A549 (cell line): ENCODE measurements at regions not wholly inside any gene's neighbourhood (a gene's known extent, or its start where the extent isn't known, plus 50 kb on each side); places are given as distances from the start of the nearest gene placed in this dataset.

Experiments used
- ATAC-seq, 2 experiments: fragments of 200-7000 bp in 1 of 2; fragments of >200 bp in 1 of 2; cut with Nextera tagmentation in 1 of 2; cut with Tn5 transposase in 1 of 2; 3 replicates each; pipeline versions ENCODE4 v1.8.0 to v1.9.1; 2018 to 2020; ENCODE audit warnings: mild to moderate bottlenecking in 1 of 2, moderate library complexity in 1 of 2
- CTCF ChIA-PET: fragments of 300-600 bp; sonication (Branson Sonifier 250); formaldehyde crosslinking; extraction: SDS; loops from one replicate; lab custom pipeline; 2021; ENCODE audit warnings: antibody characterized with exemption, inconsistent platforms; lab: Yijun Ruan, JAX
- POLR2A ChIA-PET: fragments of 350-600 bp; formaldehyde crosslinking; extraction: SDS; loops from one replicate; lab custom pipeline; 2021; ENCODE audit warnings: antibody characterized with exemption, inconsistent platforms; lab: Yijun Ruan, JAX
- DNase-seq, 2 experiments: peaks; one replicate each; pipeline versions ENCODE4 v3.0.0 to v3.0.0-alpha.2; 2011 to 2016; ENCODE audit warnings: low read depth in 1 of 2, low spot score in 1 of 2
- FAIRE-seq: peaks from 2 replicates; lab custom pipeline; 2011; peaks lifted over from hg19 to GRCh38; lab: Jason Lieb, UNC
- H3K27ac ChIP-seq, 2 experiments: fragments of >200 bp; sonication (Bioruptor Twin); formaldehyde crosslinking; 3 replicates each; pipeline ENCODE4 v1.5.1; 2016 to 2017
- H3K4me1 ChIP-seq: fragments of >200 bp; sonication (Bioruptor Twin); formaldehyde crosslinking; 3 replicates; pipeline ENCODE4 v1.6.1; 2016
- H3K4me2 ChIP-seq: fragments of >200 bp; sonication (Bioruptor Twin); formaldehyde crosslinking; 3 replicates; pipeline ENCODE4 v1.6.1; 2016
- H3K4me3 ChIP-seq: fragments of >200 bp; sonication (Bioruptor Twin); formaldehyde crosslinking; 3 replicates; pipeline ENCODE4 v1.5.1; 2016
- H3K9me3 ChIP-seq: fragments of >200 bp; sonication (Bioruptor Twin); formaldehyde crosslinking; 3 replicates; pipeline ENCODE4 v1.6.1; 2016
- ATOH8 ChIP-seq: fragments of 250-450 bp; sonication (Bioruptor Pico); IDR thresholded peaks from 2 replicates; pipeline ENCODE4 v1.5.0; 2020; ENCODE audit warnings: low read depth, mild to moderate bottlenecking, moderate library complexity
- CHD2 ChIP-seq: fragments of 150-350 bp; IDR thresholded peaks from 2 replicates; pipeline ENCODE4 v1.6.1; 2014; ENCODE audit warnings: low read length; ENCODE audit not compliant: partially characterized antibody
- ELK1 ChIP-seq: fragments of 150-350 bp; IDR thresholded peaks from 2 replicates; pipeline ENCODE4 v1.6.1; 2014; ENCODE audit warnings: low read depth, mild to moderate bottlenecking, low read length
- EP300 ChIP-seq, 2 experiments: fragments of >200 bp; sonication (Bioruptor Twin); formaldehyde crosslinking; IDR thresholded peaks; 2 replicates in 1 of 2; 3 replicates in 1 of 2; pipeline ENCODE4 v1.6.1; 2016 to 2017
- FOSL2 ChIP-seq, 2 experiments: fragments of 450-650 bp in 1 of 2; fragments of >200 bp in 1 of 2; sonication (Bioruptor Twin) in 1 of 2; formaldehyde crosslinking; IDR thresholded peaks; 2 replicates each; pipeline versions ENCODE4 v1.5.0 to v1.6.1; 2016 to 2020; ENCODE audit warnings: mild to moderate bottlenecking in 1 of 2, moderate library complexity in 1 of 2
- FOXS1 ChIP-seq: fragments of 250-450 bp; sonication (Bioruptor Pico); IDR thresholded peaks from 2 replicates; pipeline ENCODE4 v1.5.0; 2020; ENCODE audit warnings: mild to moderate bottlenecking, moderate library complexity
- HDAC2 ChIP-seq: fragments of 200-600 bp; sonication (generic); IDR thresholded peaks from 2 replicates; pipeline ENCODE4 v1.6.1; 2016
- JUNB ChIP-seq: fragments of >200 bp; sonication (Bioruptor Twin); formaldehyde crosslinking; IDR thresholded peaks from 2 replicates; pipeline ENCODE4 v1.6.1; 2016
- KDM5A ChIP-seq: fragments of 200-600 bp; sonication (generic); IDR thresholded peaks from 2 replicates; pipeline ENCODE4 v1.6.1; 2016; ENCODE audit warnings: antibody characterized with exemption, mild to moderate bottlenecking
- MYC ChIP-seq: IDR thresholded peaks from 2 replicates; pipeline ENCODE4 v1.6.1; 2012; ENCODE audit warnings: mild to moderate bottlenecking, inconsistent platforms, low read length, improper control_type of control experiment, borderline replicate concordance
- NR3C1 ChIP-seq: fragments of >200 bp; sonication (Bioruptor Twin); formaldehyde crosslinking; IDR thresholded peaks from 3 replicates; pipeline ENCODE4 v1.6.1; 2017
- PHF8 ChIP-seq: fragments of 200-600 bp; sonication (generic); IDR thresholded peaks from 2 replicates; pipeline ENCODE4 v1.6.1; 2016; ENCODE audit warnings: low read depth, mild to moderate bottlenecking, antibody characterized with exemption, moderate library complexity, borderline replicate concordance
- POLR2A ChIP-seq: IDR thresholded peaks from 2 replicates; pipeline ENCODE4 v1.6.1; 2012; ENCODE audit warnings: mild to moderate bottlenecking, low read length
- POLR2AphosphoS2 ChIP-seq: conservative IDR thresholded peaks from 2 replicates; pipeline ENCODE4 v1.6.1; 2012; ENCODE audit warnings: low read length, improper control_type of control experiment, inconsistent platforms
- RARB ChIP-seq: fragments of 250-450 bp; sonication (Bioruptor Pico); IDR thresholded peaks from 2 replicates; pipeline ENCODE4 v1.8.0; 2021; ENCODE audit warnings: mild to moderate bottlenecking, moderate library complexity
- RCOR1 ChIP-seq: fragments of 150-350 bp; IDR thresholded peaks from 2 replicates; pipeline ENCODE4 v1.6.1; 2014; ENCODE audit warnings: antibody characterized with exemption, low read length, low read depth
- ZFP36 ChIP-seq: fragments of 450-650 bp; IDR thresholded peaks from 2 replicates; pipeline ENCODE4 v1.6.1; 2014; ENCODE audit warnings: borderline replicate concordance; ENCODE audit not compliant: partially characterized antibody
- WGBS: methylation state at CpG from one replicate; pipeline ENCODE4 v1.1.6; 2017; ENCODE audit errors: missing lambda C conversion rate; 5-methylcytosine and 5-hydroxymethylcytosine counted together
- TF ChIP-seq, protein P1 (sequence below): fragments of 200-600 bp; sonication (generic); IDR thresholded peaks from 2 replicates; pipeline ENCODE4 v1.6.1; 2016; ENCODE audit warnings: antibody characterized with exemption, mild to moderate bottlenecking, moderate library complexity
- TF ChIP-seq, protein P2 (sequence below): fragments of >200 bp; sonication (Bioruptor Twin); formaldehyde crosslinking; IDR thresholded peaks from 2 replicates; pipeline ENCODE4 v1.6.1; 2016
- TF ChIP-seq, protein P3 (sequence below): IDR thresholded peaks from 2 replicates; pipeline ENCODE4 v1.6.1; 2012
- TF ChIP-seq, protein P4 (sequence below): fragments of 450-650 bp; IDR thresholded peaks from 2 replicates; pipeline ENCODE4 v1.6.1; 2014; ENCODE audit warnings: antibody characterized with exemption

DNA sequence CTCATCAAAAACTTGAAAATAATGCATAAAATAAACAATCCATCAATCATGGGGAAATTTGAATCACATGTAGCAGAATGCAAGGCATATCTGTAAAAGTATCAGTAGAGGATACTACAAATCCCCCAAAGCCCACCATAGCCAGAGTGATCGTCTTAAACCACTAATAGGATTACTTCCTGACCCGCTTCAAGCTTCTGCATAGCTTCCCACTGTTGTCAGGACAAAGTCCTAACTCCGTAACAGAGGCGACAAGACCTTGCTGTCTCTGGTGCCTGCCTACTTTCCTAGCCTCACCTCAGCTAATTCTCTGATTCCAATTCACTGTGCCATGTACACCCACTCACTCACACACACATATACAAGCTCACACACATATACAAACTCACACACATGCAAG lies 161.2 kb upstream of the NFIA start:
- POLR2A ChIA-PET: no interaction called here
- H3K4me2 ChIP-seq: no peak overlapping the region
- TF ChIP-seq ATOH8 (CRISPR knock-in tag) (no peak), RARB (CRISPR knock-in tag) (no peak), MYC (no peak), ZFP36 (no peak), EP300 (IDR thresholded peaks at IDR 0.05) (no peak), FOSL2 (IDR thresholded peaks at IDR 0.05) (no peak), FOSL2 (CRISPR knock-in tag; IDR thresholded peaks at IDR 0.05) (no peak), CHD2 (no peak), RCOR1 (no peak), ELK1 (no peak), NR3C1 (no peak), KDM5A (no peak), FOXS1 (CRISPR knock-in tag) (no peak), POLR2AphosphoS2 (no peak), POLR2A (no peak), HDAC2 (no peak)
- TF ChIP-seq, protein P1, sequence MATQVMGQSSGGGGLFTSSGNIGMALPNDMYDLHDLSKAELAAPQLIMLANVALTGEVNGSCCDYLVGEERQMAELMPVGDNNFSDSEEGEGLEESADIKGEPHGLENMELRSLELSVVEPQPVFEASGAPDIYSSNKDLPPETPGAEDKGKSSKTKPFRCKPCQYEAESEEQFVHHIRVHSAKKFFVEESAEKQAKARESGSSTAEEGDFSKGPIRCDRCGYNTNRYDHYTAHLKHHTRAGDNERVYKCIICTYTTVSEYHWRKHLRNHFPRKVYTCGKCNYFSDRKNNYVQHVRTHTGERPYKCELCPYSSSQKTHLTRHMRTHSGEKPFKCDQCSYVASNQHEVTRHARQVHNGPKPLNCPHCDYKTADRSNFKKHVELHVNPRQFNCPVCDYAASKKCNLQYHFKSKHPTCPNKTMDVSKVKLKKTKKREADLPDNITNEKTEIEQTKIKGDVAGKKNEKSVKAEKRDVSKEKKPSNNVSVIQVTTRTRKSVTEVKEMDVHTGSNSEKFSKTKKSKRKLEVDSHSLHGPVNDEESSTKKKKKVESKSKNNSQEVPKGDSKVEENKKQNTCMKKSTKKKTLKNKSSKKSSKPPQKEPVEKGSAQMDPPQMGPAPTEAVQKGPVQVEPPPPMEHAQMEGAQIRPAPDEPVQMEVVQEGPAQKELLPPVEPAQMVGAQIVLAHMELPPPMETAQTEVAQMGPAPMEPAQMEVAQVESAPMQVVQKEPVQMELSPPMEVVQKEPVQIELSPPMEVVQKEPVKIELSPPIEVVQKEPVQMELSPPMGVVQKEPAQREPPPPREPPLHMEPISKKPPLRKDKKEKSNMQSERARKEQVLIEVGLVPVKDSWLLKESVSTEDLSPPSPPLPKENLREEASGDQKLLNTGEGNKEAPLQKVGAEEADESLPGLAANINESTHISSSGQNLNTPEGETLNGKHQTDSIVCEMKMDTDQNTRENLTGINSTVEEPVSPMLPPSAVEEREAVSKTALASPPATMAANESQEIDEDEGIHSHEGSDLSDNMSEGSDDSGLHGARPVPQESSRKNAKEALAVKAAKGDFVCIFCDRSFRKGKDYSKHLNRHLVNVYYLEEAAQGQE: no peak
- TF ChIP-seq, protein P2, sequence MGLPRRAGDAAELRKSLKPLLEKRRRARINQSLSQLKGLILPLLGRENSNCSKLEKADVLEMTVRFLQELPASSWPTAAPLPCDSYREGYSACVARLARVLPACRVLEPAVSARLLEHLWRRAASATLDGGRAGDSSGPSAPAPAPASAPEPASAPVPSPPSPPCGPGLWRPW: no peak
- TF ChIP-seq, protein P3, sequence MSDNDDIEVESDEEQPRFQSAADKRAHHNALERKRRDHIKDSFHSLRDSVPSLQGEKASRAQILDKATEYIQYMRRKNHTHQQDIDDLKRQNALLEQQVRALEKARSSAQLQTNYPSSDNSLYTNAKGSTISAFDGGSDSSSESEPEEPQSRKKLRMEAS: no peak
- TF ChIP-seq, protein P4, sequence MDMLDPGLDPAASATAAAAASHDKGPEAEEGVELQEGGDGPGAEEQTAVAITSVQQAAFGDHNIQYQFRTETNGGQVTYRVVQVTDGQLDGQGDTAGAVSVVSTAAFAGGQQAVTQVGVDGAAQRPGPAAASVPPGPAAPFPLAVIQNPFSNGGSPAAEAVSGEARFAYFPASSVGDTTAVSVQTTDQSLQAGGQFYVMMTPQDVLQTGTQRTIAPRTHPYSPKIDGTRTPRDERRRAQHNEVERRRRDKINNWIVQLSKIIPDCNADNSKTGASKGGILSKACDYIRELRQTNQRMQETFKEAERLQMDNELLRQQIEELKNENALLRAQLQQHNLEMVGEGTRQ: no peak
- H3K4me3 ChIP-seq: no peak overlapping the region
- CTCF ChIA-PET: no interaction called here
- DNase-seq: no peak
- 69% methylated on average over 4 of the region's 4 CpGs for WGBS
- H3K4me1 ChIP-seq: no peaks in the 10 kb centered on the region
- no peak for ATAC-seq
- H3K27ac ChIP-seq: no peak overlapping the region
- no peak for FAIRE-seq
- no peaks in the 10 kb centered on the region for H3K9me3 ChIP-seq

- Histone ChIP-seq H3K4me2 (no peak overlapping the region), H3K4me1 (no peaks in the 10 kb centered on the region), H3K9me3 (no peaks in the 10 kb centered on the region), H3K27ac (no peak overlapping the region), H3K4me3 (no peak overlapping the region)
- TF ChIP-seq PHF8: no peak
- no peak for TF ChIP-seq JUNB
- FAIRE-seq (no peak), ATAC-seq (no peak), DNase-seq (no peak)
- ChIA-PET CTCF (no interaction called here), POLR2A (no interaction called here)
- 81% methylated on average over 2 of the region's 2 CpGs for WGBS
Observed at GRCh38 chr1:60920561-60920960, 161.8 kb upstream of the NFIA start.
